MG63 (cell line): ENCODE measurements at regions not wholly inside any gene's neighbourhood (a gene's known extent, or its start where the extent isn't known, plus 50 kb on each side); places are given as distances from the start of the nearest gene placed in this dataset.

Experiments
- DNase-seq: peaks from one replicate; pipeline ENCODE4 v3.0.0-alpha.2; 2020
- H3K27me3 ChIP-seq: fragments of 250-450 bp; sonication (Bioruptor Pico); 2 replicates; pipeline ENCODE4 v1.5.1; 2020; ENCODE audit warnings: mild to moderate bottlenecking, moderate library complexity
- H3K36me3 ChIP-seq: fragments of 250-450 bp; sonication (Bioruptor Pico); 2 replicates; pipeline ENCODE4 v1.5.1; 2020; ENCODE audit warnings: mild to moderate bottlenecking, moderate library complexity
- H3K4me3 ChIP-seq: fragments of 250-450 bp; sonication (Bioruptor Pico); 2 replicates; pipeline ENCODE4 v1.5.1; 2020; ENCODE audit warnings: mild to moderate bottlenecking, moderate library complexity
- H3K9me3 ChIP-seq: fragments of 250-450 bp; sonication (Bioruptor Pico); 2 replicates; pipeline ENCODE4 v1.5.1; 2020; ENCODE audit warnings: mild to moderate bottlenecking, moderate library complexity

GRCh38 chr21:15333951-15334350 lies 269.2 kb upstream of the NRIP1 start:
- Histone ChIP-seq H3K36me3 (no peaks in the 10 kb centered on the region), H3K4me3 (no peak overlapping the region), H3K27me3 (no peaks in the 10 kb centered on the region), H3K9me3 (no peaks in the 10 kb centered on the region)
- DNase-seq, result no peak

- Histone ChIP-seq H3K27me3 (no peaks in the 10 kb centered on the region), H3K4me3 (no peak overlapping the region), H3K36me3 (no peaks in the 10 kb centered on the region), H3K9me3 (no peaks in the 10 kb centered on the region)
- DNase-seq, result no peak
Observed at GRCh38 chr21:15343066-15343465, 278.3 kb upstream of the NRIP1 start.

GRCh38 chr21:15352009-15352408 lies 287.2 kb upstream of the NRIP1 start:
- no peak overlapping the region for H3K4me3 ChIP-seq
- no peaks in the 10 kb centered on the region for H3K36me3 ChIP-seq
- no peaks in the 10 kb centered on the region for H3K27me3 ChIP-seq
- H3K9me3 ChIP-seq, result no peaks in the 10 kb centered on the region
- no peak for DNase-seq

- no peaks in the 10 kb centered on the region for H3K27me3 ChIP-seq
- H3K4me3 ChIP-seq, result no peak overlapping the region
- H3K36me3 ChIP-seq, result no peaks in the 10 kb centered on the region
- H3K9me3 ChIP-seq, result no peaks in the 10 kb centered on the region
- DNase-seq, result no peak
Observed at GRCh38 chr21:15353546-15353945, 288.7 kb upstream of the NRIP1 start.

- no peaks in the 10 kb centered on the region for H3K9me3 ChIP-seq
- H3K4me3 ChIP-seq, result no peak overlapping the region
- no peaks in the 10 kb centered on the region for H3K36me3 ChIP-seq
- no peak for DNase-seq
- no peaks in the 10 kb centered on the region for H3K27me3 ChIP-seq
Observed at GRCh38 chr21:15354516-15354915, 289.7 kb upstream of the NRIP1 start.

GRCh38 chr21:15355066-15355465 lies 290.3 kb upstream of the NRIP1 start:
- H3K9me3 ChIP-seq, result no peaks in the 10 kb centered on the region
- DNase-seq, result no peak
- no peaks in the 10 kb centered on the region for H3K36me3 ChIP-seq
- no peak overlapping the region for H3K4me3 ChIP-seq
- no peaks in the 10 kb centered on the region for H3K27me3 ChIP-seq

GRCh38 chr21:15359251-15359650 lies 294.5 kb upstream of the NRIP1 start:
- DNase-seq, result no peak
- Histone ChIP-seq H3K36me3 (no peaks in the 10 kb centered on the region), H3K9me3 (no peaks in the 10 kb centered on the region), H3K27me3 (no peaks in the 10 kb centered on the region), H3K4me3 (no peak overlapping the region)

GRCh38 chr21:15362458-15362857 lies 297.7 kb upstream of the NRIP1 start:
- Histone ChIP-seq H3K36me3 (no peaks in the 10 kb centered on the region), H3K27me3 (no peaks in the 10 kb centered on the region), H3K4me3 (no peak overlapping the region), H3K9me3 (peaks cover 3% of the 10 kb centered on the region; the same call in 1 of the 2 replicates)
- no peak for DNase-seq

GRCh38 chr21:15363921-15364320 lies 299.1 kb upstream of the NRIP1 start:
- DNase-seq, result no peak
- H3K36me3 ChIP-seq, result no peaks in the 10 kb centered on the region
- H3K27me3 ChIP-seq, result no peaks in the 10 kb centered on the region
- H3K9me3 ChIP-seq, result peaks cover 3% of the 10 kb centered on the region; the same call in 1 of the 2 replicates
- no peak overlapping the region for H3K4me3 ChIP-seq

- no peak overlapping the region for H3K4me3 ChIP-seq
- peaks cover 3% of the 10 kb centered on the region; the same call in 1 of the 2 replicates for H3K9me3 ChIP-seq
- DNase-seq, result no peak
- H3K36me3 ChIP-seq, result no peaks in the 10 kb centered on the region
- H3K27me3 ChIP-seq, result no peaks in the 10 kb centered on the region
Observed at GRCh38 chr21:15365751-15366392, 301.1 kb upstream of the NRIP1 start.

GRCh38 chr21:15366555-15366954 lies 301.8 kb upstream of the NRIP1 start:
- H3K27me3 ChIP-seq, result no peaks in the 10 kb centered on the region
- H3K36me3 ChIP-seq, result no peaks in the 10 kb centered on the region
- H3K4me3 ChIP-seq, result no peak overlapping the region
- peaks cover 3% of the 10 kb centered on the region; the same call in 1 of the 2 replicates for H3K9me3 ChIP-seq
- no peak for DNase-seq

GRCh38 chr21:15367061-15367626 lies 302.3 kb upstream of the NRIP1 start:
- no peak for DNase-seq
- peaks cover 3% of the 10 kb centered on the region; the same call in 1 of the 2 replicates for H3K9me3 ChIP-seq

GRCh38 chr21:15370462-15370975 lies 305.7 kb upstream of the NRIP1 start:
- H3K36me3 ChIP-seq, result no peaks in the 10 kb centered on the region

More at GRCh38 chr21:15367061-15367626, 302.3 kb upstream of the NRIP1 start:
- H3K4me3 ChIP-seq, result no peak overlapping the region
- H3K36me3 ChIP-seq, result no peaks in the 10 kb centered on the region
- H3K27me3 ChIP-seq, result no peaks in the 10 kb centered on the region

GRCh38 chr21:15373941-15374340 lies 309.1 kb upstream of the NRIP1 start:
- no peaks in the 10 kb centered on the region for H3K27me3 ChIP-seq
- no peak for DNase-seq
- no peak overlapping the region for H3K4me3 ChIP-seq
- no peaks in the 10 kb centered on the region for H3K9me3 ChIP-seq
- no peaks in the 10 kb centered on the region for H3K36me3 ChIP-seq

More at GRCh38 chr21:15370462-15370975, 305.7 kb upstream of the NRIP1 start:
- Histone ChIP-seq H3K9me3 (peaks cover under 1% of the 10 kb centered on the region; the same call in 1 of the 2 replicates), H3K4me3 (no peak overlapping the region), H3K27me3 (no peaks in the 10 kb centered on the region)
- DNase-seq, result no peak

GRCh38 chr21:15379776-15380175 lies 315.0 kb upstream of the NRIP1 start:
- Histone ChIP-seq H3K36me3 (no peaks in the 10 kb centered on the region), H3K27me3 (no peaks in the 10 kb centered on the region), H3K4me3 (no peak overlapping the region), H3K9me3 (no peaks in the 10 kb centered on the region)
- no peak for DNase-seq

GRCh38 chr21:15383588-15383987 lies 318.8 kb upstream of the NRIP1 start:
- no peaks in the 10 kb centered on the region for H3K36me3 ChIP-seq
- no peak overlapping the region for H3K4me3 ChIP-seq
- no peaks in the 10 kb centered on the region for H3K9me3 ChIP-seq
- H3K27me3 ChIP-seq, result no peaks in the 10 kb centered on the region
- no peak for DNase-seq

GRCh38 chr21:15390049-15390448 lies 325.2 kb upstream of the NRIP1 start:
- Histone ChIP-seq H3K9me3 (no peaks in the 10 kb centered on the region), H3K27me3 (no peaks in the 10 kb centered on the region), H3K36me3 (no peaks in the 10 kb centered on the region), H3K4me3 (no peak overlapping the region)
- DNase-seq, result no peak

- Histone ChIP-seq H3K4me3 (no peak overlapping the region), H3K36me3 (no peaks in the 10 kb centered on the region), H3K27me3 (no peaks in the 10 kb centered on the region), H3K9me3 (no peaks in the 10 kb centered on the region)
- no peak for DNase-seq
Observed at GRCh38 chr21:15397258-15397657, 332.5 kb upstream of the NRIP1 start.
